ENCODE measurements at regions not wholly inside any gene's neighbourhood (a gene's known extent, or its start where the extent isn't known, plus 50 kb on each side); places are given as distances from the start of the nearest gene placed in this dataset.
"Not testable (repeated sequence)": the region's sequence is repeated elsewhere in the genome, so short reads cannot be mapped to it uniquely, and the experiment has no call there.

DNA sequence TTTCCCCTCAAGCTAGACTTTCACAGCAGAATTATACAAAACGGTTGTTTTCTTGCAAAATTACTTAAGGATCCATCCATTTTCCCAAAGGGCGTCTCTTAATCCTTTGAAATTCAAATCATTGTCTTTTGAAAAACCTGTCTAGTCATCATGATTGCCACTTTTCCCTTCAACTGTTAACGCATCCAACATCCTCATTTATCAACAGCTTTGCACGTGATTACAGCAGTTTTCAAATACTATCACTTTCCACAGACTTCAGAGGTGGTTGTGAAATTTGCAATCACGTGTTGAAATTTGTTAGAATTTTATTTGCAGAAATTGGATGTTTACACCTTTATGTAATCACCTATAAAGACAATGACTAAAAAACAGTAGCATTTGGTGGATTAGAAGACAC lies 304.4 kb upstream of the SLC39A10 start:
- DNase-seq (ENCODE audit: low read depth), result no peak

DNA sequence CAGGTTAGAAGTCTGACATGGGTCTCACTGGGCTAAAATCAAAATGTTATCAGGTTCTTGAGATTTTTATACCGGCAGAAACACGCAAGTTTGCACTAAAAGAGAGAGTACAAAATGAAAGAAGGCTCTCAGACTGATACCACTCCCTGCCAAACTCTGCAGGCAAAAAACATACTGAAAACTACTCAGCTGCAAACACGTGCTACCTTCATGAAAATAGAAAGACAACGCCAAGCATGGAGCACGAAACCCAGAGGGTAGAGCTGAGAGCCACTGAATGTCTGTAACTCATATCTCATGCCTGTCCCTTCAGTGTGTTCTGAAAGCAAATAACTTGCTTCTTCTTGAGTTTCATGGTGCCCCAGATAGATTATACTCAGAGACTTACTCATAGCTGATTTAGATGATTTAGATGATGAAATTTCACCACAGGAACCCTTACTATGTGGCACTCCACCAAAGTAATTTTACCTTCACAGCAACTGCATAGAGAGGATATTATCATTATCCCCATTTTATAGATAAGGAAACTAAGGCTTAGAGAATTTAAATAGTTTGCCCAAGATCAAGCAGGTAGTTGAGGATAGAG lies 313.0 kb upstream of the SLC39A10 start:
- DNase-seq (ENCODE audit: low read depth), result peak; percentile 21

DNA sequence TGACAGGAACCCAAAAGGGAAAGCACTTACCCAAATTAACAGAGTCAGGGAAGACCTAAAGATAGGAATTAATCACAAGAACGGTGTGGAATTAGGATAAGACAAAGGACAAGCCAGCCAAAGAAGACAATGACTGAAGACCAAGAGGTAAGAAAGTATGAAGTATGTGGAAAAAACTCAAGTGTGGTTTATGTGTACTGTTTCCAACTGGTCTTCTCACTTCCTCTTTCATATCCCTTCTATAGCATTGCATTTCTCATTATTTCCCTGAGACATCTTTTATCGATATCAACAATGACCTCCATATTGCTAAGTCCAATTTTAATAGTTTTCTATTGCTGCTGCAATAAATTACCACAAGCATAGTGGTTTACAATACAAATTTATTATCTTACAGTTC lies 313.5 kb upstream of the SLC39A10 start:
- no peak for DNase-seq (ENCODE audit: low read depth)

DNA sequence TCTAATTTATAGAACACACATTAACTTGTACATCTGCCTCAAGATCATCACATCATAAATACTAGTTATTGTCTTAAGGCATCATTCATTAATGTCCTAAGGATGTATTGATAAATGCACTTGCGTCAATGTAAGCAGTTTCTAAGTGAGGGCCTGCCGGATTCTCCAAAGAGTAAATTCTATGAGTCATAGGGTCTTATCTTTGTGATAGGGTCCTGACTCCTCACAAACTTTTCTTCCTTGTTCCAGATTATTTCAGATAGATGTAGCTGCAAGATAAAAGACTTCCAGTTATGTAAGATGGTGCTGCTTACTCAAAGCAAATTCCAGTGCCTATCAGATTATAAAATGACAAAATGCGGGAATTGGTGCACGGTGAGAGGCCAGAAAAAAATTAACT lies 315.0 kb upstream of the SLC39A10 start:
- DNase-seq (ENCODE audit: low read depth), result no peak

DNA sequence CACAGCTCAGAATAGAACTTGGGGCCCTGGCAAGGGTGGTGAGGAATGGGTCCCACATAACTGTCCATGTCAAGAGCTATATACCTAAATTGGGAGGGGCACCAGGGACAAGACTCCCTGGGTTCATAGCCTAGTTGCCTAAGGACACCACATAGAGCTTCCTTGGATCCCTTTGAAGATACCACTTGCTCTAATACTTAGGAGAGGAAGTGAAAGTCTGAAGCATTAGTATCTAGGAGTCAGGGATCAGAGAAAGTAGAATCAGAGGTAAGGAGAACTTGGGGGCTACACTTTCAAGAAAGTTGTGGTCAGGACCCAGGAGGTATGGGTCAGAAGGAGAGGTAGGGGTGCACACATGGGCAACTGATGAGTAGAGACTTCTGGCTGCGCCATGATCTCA lies 318.2 kb upstream of the SLC39A10 start:
- DNase-seq (ENCODE audit: low read depth), result no peak

DNA sequence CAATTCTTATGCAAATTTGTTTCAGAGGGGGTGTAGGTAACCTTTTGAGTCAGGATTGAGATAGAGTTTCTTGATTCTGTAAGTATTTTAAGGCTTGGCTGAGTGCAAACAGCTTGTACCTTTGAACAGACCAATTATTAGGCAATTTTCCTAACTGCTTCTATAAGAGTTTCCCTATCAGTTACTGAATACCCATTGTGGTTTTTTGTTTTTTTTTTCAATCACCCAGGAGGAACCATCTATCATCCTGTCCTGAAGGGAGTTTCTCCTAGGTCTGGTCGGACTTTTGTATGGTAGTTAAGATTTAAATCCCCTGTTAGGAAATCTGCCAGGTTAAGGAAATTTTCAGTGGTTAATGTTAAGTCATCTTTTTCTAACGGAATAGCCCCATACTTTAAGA lies 319.4 kb upstream of the SLC39A10 start:
- no peak for DNase-seq (ENCODE audit: low read depth)

DNA sequence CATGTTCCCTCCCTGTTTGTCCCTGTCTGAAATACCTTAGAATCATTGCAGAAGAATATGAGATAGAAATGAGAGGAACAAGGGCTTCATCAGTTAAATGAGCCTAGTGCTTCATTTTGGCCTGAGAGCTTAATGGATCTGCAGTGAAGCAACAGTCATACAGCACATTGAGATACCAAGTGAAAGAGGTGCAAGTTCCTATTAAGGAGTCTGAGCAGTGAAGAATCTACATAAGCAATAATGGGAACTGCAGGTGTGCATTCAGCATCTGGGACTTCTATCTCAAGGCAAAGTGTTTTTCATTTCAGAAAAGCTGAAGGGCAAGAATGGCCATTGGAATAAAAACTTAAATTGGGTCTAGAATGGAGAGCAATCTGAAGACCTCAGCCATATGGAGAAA lies 323.2 kb upstream of the SLC39A10 start:
- no peak for DNase-seq (ENCODE audit: low read depth)

DNA sequence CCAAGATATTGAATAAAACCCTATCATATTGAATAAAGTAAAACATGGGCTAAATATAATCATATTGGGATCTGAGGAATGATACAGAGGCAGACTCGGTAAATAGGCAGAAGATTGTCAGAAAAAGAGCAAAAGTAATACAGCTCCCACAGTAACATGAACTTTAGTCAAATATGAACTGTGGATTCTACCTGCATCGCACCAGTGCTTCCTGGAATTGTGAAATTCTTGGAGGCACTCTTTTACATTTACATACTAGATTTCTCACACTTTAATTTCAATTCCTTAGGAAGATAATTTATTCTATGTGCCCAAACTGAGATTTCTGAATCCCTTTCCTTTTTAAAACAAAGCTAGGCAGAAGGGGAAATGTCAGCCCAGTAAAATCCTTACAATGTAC lies 325.1 kb upstream of the SLC39A10 start:
- DNase-seq (ENCODE audit: low read depth), result no peak

DNA sequence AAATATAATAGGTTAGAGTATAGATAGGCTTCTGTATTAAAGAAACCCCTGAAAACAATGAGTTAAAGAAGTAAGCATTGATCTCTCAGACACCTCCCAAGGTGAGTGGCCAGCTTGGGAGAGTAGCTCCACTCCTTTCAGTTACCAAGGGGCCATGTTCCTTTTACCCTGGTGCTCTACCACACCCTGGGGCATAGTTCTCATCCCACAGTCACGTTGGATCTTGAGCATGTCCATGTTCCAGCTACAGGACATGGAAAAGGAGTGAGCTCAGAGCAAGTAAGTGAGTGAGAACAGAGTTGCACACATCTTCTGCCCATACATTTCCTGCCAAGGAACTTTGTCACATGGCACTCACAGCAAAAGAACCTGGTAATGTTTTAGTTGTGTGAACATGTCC lies 325.9 kb upstream of the SLC39A10 start:
- DNase-seq (ENCODE audit: low read depth), result no peak

DNA sequence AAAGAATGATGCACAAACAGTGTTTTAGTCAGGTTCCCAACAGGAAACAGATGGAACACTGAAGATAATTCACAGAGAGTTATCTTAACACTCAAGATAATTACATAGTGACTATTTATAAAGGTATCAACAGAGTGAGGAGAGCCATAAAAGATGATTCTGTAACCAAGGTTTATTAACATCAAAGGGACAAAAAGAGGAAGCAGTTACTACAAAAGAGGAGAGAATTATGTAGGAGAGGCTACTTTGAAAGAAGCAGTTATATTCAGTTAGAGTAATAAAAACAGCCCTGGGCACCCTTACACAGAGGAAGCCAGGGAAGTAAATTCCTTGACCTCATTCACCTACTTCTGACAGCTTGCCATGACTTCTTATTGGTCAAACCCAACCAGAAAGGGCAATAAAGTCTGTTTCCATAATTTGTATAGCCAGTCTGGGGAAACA lies 326.5 kb upstream of the SLC39A10 start:
- DNase-seq (ENCODE audit: low read depth), result no peak

DNA sequence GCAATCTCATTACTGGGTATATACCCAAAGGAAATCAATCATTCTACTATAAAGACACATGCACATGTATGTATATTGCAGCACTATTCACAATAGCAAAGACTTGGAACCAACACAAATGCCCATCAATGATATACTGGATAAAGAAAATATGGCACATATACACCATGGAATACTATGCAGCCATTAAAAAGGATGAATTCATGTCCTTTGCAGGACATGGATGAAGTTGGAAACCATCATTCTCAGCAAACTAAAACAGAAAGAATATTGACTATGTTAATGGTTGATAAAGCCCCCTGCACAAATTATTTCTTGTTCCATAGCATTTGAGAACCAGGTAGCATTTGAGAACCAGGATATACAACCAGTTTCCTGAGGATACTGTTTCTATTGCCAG lies 327.2 kb upstream of the SLC39A10 start:
- not testable (repeated sequence) for DNase-seq (ENCODE audit: low read depth)

DNA sequence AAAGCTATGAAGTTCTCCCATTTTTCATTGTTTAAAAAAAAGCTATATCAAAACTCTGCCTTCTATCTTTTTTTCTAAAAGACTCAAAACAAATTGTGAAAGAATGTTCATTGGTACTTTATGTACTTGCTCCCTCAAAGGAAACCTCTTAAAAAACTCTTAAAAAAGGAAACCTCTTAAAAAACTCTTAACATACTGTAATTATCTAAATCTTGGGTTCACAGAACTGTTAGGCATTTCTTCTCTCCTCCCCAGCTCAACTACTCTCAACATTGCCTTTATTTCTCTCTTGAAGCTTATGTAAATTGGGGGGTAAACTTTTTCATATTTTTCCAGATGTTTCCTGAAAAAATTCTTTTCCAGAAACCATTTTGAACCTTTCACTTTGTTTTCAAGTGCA lies 330.5 kb upstream of the SLC39A10 start:
- no peak for DNase-seq (ENCODE audit: low read depth)

DNA sequence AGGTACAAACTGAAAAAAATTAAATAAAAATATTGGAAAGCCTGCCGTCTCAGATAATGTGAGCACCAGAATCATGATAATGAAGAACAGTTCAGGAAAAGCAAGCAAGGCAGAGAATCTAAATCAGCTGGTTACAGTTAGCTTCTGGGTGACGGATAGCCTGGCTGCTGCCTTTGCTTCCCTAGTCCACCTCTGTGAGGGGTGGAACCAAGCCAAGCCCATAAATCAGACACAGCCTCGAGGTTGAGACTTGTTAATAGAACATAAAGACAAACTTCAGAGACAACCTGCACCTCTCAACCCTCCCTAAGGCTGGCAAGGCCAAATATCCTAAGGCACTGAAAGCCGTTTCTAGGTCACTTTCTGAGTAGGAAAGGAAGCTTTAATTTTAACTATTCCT lies 334.7 kb upstream of the SLC39A10 start:
- DNase-seq (ENCODE audit: low read depth), result no peak

DNA sequence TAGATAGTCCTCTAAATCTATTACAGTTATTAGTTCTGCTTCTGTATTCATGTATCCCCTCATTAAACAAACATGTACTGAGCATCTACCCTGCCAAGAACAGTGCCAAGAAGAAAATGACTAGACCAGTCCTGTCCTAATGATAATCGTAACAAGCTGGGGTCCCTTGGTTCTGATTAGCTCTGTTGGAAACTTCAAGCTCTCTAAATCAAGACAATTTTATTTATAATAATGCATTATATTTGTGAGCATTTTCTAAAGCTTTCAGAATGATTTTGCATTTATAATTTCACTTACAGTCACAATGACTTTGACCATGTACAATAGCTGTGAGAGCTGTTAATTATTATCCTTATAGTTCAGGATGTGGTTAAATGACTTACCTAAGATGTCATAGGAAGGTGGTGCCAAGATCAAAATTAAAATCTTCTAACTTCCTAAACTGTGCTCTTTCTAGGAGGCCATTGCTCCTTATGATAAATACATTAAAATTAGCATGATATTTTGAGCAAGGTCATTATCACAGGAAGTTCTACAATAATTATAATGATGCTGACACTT lies 336.5 kb upstream of the SLC39A10 start:
- DNase-seq (ENCODE audit: low read depth), result no peak

DNA sequence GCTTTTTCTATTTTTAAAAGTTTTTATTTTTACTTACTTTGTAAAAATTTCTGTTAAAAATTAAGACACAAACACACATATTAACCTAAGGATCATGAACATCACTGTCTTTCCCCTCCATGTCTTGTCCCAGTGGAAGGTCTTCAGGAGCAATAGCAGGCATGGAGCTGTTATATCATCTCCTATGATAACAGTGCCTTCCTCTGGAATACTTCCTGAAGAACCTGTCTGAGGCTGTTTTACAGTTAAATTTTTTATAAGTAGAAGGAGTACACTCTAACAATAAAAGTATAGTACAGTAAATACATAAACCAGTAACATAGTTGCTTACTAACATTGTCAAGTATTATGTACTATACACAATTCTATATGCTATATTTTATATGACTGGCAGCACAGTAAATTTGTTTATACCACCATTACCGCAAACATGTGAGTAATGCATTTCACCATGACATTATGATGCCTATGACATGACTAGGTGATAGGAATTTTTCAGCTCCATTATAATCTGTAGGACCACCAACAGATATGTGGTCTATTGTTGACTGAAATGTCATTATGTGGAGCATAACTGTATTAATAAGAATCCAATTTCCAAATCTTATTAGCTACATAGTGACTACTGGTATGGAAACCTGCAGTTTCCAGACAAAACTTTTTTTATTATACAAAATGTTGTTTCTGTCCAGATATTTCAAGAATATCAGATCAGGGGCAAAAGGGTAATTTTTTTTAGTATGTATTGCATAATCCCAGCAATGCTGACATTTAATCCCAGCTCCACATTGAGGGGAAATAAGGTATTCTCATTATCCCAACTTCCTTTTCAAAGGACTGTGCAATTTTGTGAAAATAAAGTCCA lies 337.2 kb upstream of the SLC39A10 start:
- DNase-seq (ENCODE audit: low read depth), result no peak

DNA sequence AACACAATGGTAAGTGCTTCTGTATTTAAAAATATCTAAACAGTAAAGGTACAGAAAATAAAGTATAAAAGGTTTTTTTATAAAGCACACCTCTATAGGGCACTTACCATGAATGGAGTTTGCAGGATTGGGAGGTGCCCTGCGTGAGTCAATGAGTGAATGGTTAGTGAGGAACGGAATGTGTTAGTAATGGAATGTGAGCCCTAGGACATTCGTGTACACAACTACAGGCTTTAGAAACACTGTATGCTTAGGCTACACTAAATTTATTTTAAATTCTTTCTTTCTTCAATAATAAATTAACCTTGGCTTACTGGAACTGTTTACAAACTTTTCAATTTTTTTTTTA lies 337.9 kb upstream of the SLC39A10 start:
- DNase-seq (ENCODE audit: low read depth), result peak; percentile 5

DNA sequence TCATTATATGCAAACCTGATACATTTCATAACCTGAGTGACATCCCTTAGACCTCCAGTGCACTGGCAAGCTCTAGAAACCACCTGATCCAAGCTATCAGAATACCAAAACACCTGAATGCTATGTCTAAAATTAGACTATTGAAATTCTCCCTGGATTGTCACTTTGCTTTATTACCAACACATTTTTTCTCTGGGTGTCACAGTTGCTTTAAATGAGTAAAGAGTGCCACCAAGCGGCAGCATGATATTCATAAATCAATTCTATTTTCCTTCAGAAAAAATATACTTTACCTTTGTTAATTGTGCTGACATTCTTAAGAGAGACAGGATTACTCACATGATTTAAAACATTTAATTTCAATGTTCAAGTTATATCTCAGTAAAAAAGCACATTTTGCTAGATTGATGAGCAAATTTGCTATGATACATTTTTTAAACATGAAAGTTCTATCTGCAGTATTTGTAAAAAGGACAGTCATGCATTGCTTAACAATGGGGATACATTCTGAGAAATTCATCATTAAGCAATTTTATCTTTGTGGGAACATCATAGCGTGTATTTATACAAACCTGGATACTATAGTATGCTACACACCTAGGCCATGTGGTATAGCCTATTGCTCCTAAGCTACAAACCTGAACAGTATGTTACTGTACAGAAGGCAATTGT lies 338.4 kb upstream of the SLC39A10 start:
- peak; percentile 3 for DNase-seq (ENCODE audit: low read depth)

DNA sequence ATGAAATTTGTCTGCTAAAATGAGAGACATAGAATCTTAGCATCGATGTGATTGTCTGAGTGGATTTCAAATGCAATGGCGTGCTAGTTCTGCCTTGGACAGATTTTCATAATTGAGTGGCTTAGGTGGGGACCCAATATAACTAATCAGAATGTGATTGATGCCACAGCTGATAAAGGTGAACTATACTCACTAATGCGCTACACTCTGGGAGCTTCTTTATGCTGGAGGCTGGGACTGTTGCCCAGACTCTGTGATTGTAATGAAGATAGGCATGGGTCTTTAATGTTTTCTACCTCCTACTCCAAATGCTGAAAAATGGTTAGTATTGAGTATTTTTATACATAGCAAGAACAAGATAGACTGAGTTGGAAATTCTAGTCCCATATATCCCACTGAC lies 339.5 kb upstream of the SLC39A10 start:
- DNase-seq (ENCODE audit: low read depth), result no peak

DNA sequence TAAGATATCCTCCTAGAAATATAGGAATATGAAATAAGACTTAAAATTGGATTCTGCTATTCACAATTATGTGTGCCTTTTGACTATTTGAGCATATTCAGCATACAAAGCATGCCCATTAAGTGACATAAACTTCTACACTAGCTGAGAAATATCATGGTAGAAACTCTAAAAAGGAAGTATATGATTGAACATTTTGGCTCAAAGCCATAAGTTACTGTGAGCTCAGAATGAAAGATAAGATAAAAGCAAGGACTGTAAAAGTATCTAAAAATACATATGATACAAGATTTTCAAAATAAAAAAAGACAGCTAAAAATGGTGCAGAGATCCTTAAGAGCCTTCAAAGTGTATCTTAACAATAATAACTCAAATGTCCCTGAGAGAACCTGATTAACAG lies 340.5 kb upstream of the SLC39A10 start:
- DNase-seq (ENCODE audit: low read depth), result no peak

DNA sequence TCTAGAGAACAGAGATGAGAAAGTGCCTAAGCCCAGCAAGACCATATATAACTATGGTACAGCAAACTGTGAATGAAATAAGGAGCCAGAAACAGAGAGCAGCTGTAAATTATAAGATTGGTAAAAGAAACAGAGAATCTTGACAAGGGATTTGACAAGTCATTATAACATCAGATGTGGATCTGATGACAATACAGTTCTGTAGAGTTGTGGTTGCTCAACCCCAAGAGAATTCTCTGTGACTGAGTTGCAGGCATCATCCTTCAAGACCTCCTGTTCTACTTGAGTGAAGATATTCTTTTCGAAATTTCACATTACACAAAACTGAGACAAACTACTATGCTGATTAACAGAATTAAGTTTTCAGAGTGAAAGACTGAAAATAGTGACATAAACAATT lies 343.1 kb upstream of the SLC39A10 start:
- no peak for DNase-seq (ENCODE audit: low read depth)

DNA sequence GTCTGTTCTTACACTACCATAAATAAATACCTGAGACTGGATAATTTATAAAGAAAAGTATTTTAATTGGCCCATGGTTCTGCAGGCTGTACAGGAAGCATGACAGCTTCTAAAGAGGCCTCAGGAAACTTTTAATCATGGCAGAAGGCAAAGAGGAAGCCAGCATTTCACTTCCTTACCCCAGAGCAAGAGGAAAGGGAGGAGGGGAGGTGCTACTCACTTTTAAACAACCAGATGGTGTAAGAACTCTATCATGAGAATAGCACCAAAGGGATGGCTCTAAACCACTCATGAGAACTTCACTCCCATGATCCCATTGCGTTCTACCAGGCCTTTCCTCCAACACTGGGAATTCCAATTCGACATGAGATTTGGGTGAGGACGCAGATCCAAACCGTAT lies 344.4 kb upstream of the SLC39A10 start:
- DNase-seq (ENCODE audit: low read depth), result no peak

DNA sequence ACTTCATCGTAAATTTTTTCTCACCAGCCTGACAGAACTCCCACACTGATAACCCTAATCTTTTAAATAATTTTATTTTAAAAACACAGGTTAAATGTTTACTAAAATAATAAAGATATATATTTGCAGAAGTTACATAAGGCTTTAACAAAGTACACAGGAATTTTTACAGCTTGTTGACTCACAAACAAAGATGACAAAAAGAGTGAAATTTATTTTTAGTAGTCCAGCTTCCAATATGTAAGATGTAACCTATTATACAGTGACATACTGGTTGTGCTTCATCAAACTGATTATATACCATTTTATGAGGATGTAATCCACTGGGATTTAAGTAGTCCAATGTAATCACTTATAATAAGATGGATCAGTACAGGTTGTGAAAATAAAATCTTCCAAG lies 348.9 kb upstream of the SLC39A10 start:
- no peak for DNase-seq (ENCODE audit: low read depth)

DNA sequence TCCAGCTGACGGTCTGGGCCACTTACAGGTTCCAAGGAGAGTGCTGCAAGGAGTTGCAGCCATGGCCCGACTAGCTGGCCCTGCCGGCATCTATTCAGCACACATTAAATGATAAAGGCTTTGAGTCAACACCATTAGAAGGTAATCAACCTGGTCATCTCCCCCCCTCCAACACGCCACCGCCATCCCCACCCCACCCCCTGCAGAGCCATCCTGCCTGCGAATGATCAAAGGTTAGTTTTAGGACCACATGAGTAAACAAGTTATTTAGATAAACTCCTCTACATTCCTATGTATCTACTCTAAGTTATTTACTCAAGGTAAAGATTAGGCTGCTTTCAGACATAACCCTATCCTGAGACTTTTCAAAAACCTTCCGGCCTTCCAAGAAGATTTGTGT lies 349.3 kb upstream of the SLC39A10 start:
- no peak for DNase-seq (ENCODE audit: low read depth)
